GM18951 (cell line): ENCODE measurements at regions not wholly inside any gene's neighbourhood (a gene's known extent, or its start where the extent isn't known, plus 50 kb on each side); places are given as distances from the start of the nearest gene placed in this dataset.

Experiments used
- POLR2A ChIP-seq: IDR thresholded peaks from 4 replicates; pipeline ENCODE4 v1.6.1; 2011; ENCODE audit warnings: mild to moderate bottlenecking; ENCODE audit not compliant: insufficient read length, insufficient read depth; ENCODE audit errors: extremely low read depth
- in situ Hi-C: fragments of 300-500 bp; cut with MboI; formaldehyde crosslinking; loops from one replicate; pipeline ENCODE4 v1.12.0; 2022; ENCODE audit warnings: low sequenced_read_pairs, mixed read lengths, inconsistent platforms; ENCODE audit not compliant: unreplicated experiment

- no peak for TF ChIP-seq POLR2A
- in situ Hi-C loops, result no loop called here
These were observed 146.6 kb downstream of the ZNF281 start for GRCh38 chr1:200263203-200263602.

- in situ Hi-C loops, result no loop called here
- no peak for TF ChIP-seq POLR2A
These were observed 147.4 kb downstream of the ZNF281 start for GRCh38 chr1:200262326-200262965.

- TF ChIP-seq POLR2A, result no peak
- in situ Hi-C loops, result no loop called here
These were observed 149.1 kb downstream of the ZNF281 start for GRCh38 chr1:200260597-200261335.

- in situ Hi-C loops, result loop anchor here (10.0 kb wide), 1 partner anchor 124 kb away; no protein-coding TSS in a partner anchor
- TF ChIP-seq POLR2A, result no peak
These were observed 151.1 kb downstream of the ZNF281 start for GRCh38 chr1:200258447-200259375.

GRCh38 chr1:200257235-200257634, 152.6 kb downstream of the ZNF281 start:
- in situ Hi-C loops, result loop anchor here (10.0 kb wide), 1 partner anchor 122 kb away; no protein-coding TSS in a partner anchor
- no peak for TF ChIP-seq POLR2A

GRCh38 chr1:200254602-200255001, 155.2 kb downstream of the ZNF281 start:
- in situ Hi-C loops, result loop anchor here (10.0 kb wide), 1 partner anchor 120 kb away; no protein-coding TSS in a partner anchor

GRCh38 chr1:200253774-200254495, 155.9 kb downstream of the ZNF281 start:
- in situ Hi-C loops, result loop anchor here (10.0 kb wide), 1 partner anchor 119 kb away; no protein-coding TSS in a partner anchor

GRCh38 chr1:200252531-200252930, 157.3 kb downstream of the ZNF281 start:
- in situ Hi-C loops, result loop anchor here (10.0 kb wide), 1 partner anchor 118 kb away; no protein-coding TSS in a partner anchor

More at GRCh38 chr1:200253774-200254495, 155.9 kb downstream of the ZNF281 start:
- no peak for TF ChIP-seq POLR2A

GRCh38 chr1:200250469-200250868, 159.4 kb downstream of the ZNF281 start:
- TF ChIP-seq POLR2A, result no peak
- in situ Hi-C loops, result loop anchor here (10.0 kb wide), 1 partner anchor 116 kb away; no protein-coding TSS in a partner anchor

More at GRCh38 chr1:200252531-200252930, 157.3 kb downstream of the ZNF281 start:
- no peak for TF ChIP-seq POLR2A

- in situ Hi-C loops, result no loop called here
These were observed 161.3 kb downstream of the ZNF281 start for GRCh38 chr1:200248541-200248940.

GRCh38 chr1:200247518-200247917, 162.3 kb downstream of the ZNF281 start:
- no peak for TF ChIP-seq POLR2A
- in situ Hi-C loops, result no loop called here

More at GRCh38 chr1:200248541-200248940, 161.3 kb downstream of the ZNF281 start:
- no peak for TF ChIP-seq POLR2A

- TF ChIP-seq POLR2A, result no peak
- in situ Hi-C loops, result no loop called here
These were observed 164.4 kb downstream of the ZNF281 start for GRCh38 chr1:200245473-200245872.
